HG02678 (cell line): ENCODE measurements at regions not wholly inside any gene's neighbourhood (a gene's known extent, or its start where the extent isn't known, plus 50 kb on each side); places are given as distances from the start of the nearest gene placed in this dataset.

Experiments
- ATAC-seq: cut with Tn5 transposase; IDR thresholded peaks from one replicate; pipeline ENCODE4 v1.9.1; 2021; ENCODE audit warnings: mild to moderate bottlenecking, moderate library complexity; ENCODE audit not compliant: unreplicated experiment

GRCh38 chr17:79298799-79299198 lies 224.2 kb downstream of the ENGASE start:
- no peak for ATAC-seq

DNA sequence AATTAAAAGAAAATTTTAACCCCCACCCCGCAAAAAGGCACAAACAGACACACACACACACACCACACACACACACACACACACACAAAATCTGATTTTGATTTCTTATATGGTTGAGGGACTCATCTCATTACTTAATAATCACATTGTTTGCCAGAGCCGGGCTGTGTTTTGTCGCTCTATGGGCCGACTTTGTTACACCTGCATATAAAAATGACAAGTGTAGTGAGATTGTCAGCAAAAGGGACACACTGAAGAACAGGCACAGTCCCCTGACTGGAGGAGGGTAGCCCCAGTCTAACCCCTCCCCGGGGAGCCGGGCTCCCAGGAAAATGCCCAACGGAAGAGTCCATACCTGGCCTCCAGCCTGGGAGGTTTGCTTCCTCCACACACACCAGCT lies 221.6 kb downstream of the ENGASE start:
- no peak for ATAC-seq

GRCh38 chr17:79295307-79295706 lies 220.7 kb downstream of the ENGASE start:
- no peak for ATAC-seq

- no peak for ATAC-seq
Observed at GRCh38 chr17:79294459-79295071, 219.9 kb downstream of the ENGASE start.

GRCh38 chr17:79292501-79292900 lies 217.9 kb downstream of the ENGASE start:
- ATAC-seq: no peak

DNA sequence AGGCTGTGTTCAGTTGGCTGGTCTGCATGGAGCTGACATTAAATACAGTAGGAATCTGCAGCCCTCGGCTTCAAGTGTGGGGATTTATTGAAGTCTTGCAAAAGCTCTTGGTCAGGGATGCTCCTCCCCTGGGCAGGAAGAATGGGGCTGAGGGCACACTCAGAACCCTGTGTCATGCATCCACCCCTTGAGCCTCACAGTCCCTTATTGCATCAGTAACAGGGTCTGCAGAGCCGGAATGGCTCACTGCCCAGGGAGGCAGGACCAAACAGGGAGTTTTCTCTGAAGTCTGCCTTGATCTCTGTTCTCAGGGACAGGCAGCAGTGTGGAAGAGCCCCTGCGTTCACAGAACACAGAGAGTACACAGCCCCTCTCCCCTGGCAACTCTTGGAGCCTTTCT lies 216.8 kb downstream of the ENGASE start:
- no peak for ATAC-seq

DNA sequence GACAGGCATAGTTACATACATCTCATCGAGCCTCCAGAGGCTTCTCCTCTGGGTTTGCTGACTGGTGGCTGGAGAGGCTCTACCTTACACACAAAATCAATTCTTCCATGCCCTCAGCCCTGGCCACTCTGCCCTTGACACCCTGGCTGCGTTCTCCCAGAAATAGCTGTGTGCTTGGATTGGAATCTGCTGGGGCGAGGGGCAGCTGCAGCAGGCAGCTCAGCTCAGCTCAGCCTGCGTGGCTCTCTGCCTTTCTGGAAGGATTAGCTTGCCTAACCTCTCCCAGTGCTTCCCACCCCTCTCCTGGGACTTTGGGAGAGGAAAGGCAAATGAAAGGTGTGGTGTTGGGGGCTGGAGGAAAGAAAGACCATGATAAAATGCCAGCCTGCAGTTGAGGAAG lies 216.1 kb downstream of the ENGASE start:
- ATAC-seq: no peak

DNA sequence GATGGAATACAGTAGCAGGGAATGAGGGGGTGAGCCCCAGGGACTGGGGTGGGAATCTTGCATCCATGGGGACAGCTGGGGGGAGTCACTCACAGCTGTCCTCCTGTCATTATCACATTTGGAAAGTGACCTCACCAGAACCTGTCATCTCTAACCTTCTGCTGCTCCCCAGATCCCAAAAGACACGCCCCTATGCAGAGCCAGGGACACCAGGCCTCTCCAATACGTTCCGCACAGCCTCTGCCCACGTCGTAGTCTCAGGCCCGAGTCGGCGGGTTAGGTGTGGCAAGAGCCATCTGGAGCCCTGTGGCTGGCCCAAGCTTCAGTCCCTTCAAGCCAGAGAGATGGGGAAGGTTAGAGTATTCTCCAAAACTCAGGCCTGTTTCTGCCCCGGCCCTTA lies 214.3 kb downstream of the ENGASE start:
- no peak for ATAC-seq

- no peak for ATAC-seq
Observed at GRCh38 chr17:79286440-79286839, 211.8 kb downstream of the ENGASE start.

DNA sequence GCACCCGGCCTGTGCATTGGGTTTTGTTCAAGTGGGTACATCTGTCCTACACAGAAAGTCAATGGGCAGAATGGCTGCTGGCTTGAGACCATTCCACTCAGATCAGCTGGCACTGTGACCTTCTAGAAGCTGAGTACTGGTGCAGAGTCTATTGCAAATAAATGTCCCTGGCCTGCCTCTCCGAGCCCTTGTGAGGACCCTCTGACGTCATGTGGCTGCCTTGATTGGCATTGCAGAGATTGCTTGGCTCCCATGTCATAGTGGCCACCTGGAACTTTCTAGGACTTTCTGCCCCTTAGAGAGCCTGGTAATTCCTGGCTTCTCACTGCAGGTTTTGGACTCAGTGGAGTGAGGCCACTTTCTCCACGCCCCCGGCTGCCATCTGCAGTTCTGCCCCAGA lies 211.3 kb downstream of the ENGASE start:
- ATAC-seq: no peak

- no peak for ATAC-seq
Observed at GRCh38 chr17:79282294-79282693, 207.7 kb downstream of the ENGASE start.

DNA sequence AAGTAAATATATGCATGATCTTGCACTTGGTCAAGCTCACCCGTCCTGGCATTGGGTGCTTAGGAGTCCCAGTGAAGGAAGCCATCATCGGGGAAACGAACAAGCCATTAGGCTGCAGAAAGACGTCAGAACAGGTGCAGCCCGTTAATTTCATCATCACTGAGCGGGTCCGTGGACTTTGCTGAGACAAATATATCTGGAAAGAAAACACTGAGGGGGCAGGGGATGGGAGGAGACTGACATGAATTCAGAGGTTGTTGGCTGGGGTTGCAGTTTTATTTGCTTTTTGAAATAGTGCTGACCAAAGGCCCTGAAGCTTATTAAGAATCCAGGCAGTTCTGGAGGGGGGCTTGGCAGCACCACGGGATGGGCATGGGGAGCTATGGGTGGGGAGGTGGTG lies 207.2 kb downstream of the ENGASE start:
- ATAC-seq: no peak

DNA sequence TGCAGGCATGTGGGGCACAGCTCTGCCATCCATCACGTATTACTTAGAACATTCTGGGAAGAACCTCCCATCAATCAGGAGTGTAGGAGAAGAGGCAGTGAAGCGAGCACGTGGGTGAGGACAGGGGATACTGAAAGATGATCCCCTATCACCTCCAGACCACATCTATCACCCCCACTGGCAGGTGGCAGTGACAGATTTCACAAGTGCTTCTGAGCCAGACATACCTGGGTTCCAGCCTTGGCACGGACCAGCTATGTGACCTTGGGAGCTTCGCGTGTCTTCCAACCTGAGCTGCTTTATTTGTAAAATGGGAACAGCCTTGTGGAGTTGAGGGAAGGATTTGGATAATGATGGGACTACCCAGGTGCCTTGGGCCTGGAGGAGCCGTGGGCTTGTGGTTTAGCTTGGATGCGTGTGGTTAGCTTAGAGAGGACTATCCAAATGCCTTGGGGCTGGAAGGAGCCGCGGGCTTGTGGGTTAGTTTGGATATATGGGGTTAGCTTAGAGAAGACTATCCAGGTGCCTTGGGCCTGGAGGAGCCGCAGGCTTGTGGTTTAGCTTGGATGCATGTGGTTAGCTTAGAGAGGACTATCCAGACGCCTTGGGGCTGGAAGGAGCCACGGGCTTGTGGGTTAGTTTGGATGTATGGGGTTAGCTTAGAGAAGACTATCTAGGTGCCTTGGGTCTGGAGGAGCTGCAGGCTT lies 206.4 kb downstream of the ENGASE start:
- ATAC-seq: no peak

GRCh38 chr17:79280010-79280409 lies 205.4 kb downstream of the ENGASE start:
- no peak for ATAC-seq

- ATAC-seq: no peak
Observed at GRCh38 chr17:79279320-79279719, 204.7 kb downstream of the ENGASE start.

DNA sequence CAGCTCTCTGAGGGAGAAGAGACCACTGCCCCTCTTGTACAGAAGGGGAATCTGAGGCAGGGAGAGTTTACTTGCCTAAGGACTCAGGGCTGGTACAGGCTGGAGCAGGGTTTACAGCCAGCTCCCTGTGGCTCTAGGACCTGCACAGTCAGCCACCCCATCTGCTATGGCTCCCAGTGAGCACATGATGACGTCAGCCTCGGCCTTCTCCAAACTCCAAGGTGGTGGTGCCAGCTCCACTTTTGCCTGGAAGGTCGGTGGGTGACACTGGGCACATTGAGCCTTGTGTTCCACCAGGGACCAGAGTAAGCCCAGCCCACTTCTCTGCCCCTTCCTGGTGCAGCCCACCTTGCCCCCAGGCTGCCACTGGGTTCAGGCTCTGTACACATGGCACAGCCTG lies 202.2 kb downstream of the ENGASE start:
- no peak for ATAC-seq

- ATAC-seq: no peak
Observed at GRCh38 chr17:79273660-79274059, 199.0 kb downstream of the ENGASE start.

DNA sequence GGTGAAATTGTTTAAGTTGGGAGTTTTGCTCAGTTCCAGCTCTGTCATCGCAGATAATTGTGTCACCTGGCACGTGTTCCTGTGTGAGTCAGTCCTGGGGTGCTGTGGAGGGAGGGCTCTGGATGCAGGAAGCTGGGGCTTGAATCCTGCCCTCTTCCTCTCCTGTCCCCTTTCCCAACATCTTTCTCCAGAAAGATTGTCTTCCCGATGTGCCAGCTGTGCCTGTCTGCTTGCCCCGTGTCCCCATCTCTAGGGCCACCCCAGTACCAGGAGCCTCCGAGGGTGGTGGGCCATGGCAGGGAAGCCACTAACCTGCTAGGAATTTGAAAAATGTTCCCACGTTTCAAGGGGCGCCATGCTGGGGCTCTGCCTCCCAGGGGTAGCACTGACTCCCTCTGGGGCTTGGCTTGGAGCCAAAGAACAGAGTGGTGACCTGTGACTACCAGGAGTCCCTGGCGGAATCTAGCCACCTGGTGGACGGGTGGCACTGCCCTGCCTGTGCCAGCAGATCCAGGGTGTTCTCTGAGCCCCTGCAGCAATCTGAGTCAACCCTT lies 198.1 kb downstream of the ENGASE start:
- ATAC-seq: no peak

DNA sequence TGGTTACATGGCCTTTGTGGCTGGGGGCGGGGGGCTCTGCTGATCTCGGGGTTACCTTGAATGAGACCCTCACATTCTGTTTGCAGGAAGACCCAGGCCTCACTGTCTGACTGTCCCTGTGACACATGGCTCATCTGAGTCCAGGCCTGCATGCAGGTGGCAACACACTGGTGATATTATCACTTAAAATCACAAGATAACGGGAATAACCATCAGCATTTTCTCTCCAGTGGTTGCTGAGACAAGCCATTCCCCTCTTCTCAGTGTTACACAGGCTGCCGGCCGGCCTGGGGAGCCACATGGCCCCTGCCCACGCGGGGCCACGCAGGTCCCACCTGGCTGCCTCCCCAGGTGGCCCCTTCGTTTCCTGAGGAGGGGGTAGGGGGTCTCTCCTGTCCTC lies 197.6 kb downstream of the ENGASE start:
- ATAC-seq: no peak

DNA sequence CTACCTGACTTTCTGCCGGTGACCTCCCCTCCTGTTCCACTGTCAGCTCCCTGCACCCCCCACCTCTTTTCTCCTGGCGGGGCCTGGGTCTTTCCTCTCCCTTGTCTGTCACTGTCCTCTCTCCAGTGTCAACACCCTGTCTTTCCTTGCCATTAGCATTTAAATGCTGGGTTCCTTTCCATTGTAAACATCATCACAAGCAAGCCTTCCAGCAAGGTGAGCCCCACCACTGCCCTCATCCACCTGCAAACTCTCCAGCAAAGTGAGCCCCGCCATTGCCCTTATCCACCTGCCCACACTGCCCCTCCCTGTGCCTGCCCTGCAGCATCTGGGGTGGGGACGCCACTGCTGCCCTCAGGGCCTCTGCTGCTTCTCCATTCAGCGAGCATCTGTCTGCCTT lies 195.0 kb downstream of the ENGASE start:
- ATAC-seq: no peak

DNA sequence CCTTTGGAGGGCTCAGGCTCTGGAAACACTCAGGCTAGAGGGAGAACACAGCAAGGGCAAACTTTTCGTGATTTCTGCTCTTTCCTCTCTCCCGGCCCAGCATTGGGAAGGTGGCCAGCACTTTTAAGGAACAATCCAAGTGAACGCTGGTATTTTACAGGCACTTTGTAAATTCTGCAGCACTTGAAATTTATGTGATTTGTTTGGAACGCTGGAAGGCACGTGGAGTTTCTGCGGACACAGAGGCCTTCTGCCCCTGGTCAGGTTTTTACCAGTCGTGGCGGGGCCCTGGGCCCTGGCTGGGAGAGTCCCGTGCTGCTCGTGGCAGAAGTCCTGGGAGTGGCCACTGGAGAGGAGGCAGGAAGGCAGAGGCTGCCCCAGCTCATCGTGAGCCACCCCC lies 188.6 kb downstream of the ENGASE start:
- no peak for ATAC-seq

DNA sequence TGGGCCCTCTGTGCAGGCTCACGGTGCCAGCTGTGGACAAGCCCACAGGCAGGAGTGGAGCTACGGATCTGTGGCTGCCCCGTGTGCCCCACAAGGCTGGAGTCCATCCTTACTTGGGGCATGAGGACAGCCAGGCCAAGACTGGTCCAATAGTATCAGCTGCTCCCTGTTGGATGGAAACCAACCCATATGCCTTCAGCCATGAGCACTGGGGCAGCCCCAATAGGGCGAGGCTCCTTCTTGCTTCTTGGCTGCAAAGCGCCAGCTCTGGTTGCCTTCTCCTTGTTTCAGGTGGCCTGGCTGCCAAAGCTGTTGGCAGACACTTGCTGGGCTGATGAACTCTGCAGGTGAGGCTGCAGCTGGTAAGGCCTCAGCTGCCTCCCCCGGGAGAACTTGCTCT lies 188.0 kb downstream of the ENGASE start:
- no peak for ATAC-seq
